ENCODE measurements at regions not wholly inside any gene's neighbourhood (a gene's known extent, or its start where the extent isn't known, plus 50 kb on each side); places are given as distances from the start of the nearest gene placed in this dataset.

- no peak for TF ChIP-seq EZH2 (IDR thresholded peaks at IDR 0.05; ENCODE audit: borderline replicate concordance, insufficient read depth, low read depth, low read length, poor library complexity, severe bottlenecking)
- no peak for TF ChIP-seq CTCF (IDR thresholded peaks at IDR 0.05)
- peaks cover 0 to 6% (median 0%) of the 10 kb centered on the region in 3 donors for H3K9me3 ChIP-seq (ENCODE audit: control extremely low read depth in 1 of 3, control insufficient read depth in 2 of 3, insufficient read depth in 1 of 3, low read length in 2 of 3)
- no peak overlapping the region for H2AFZ ChIP-seq (ENCODE audit: insufficient read depth, low read depth, low read length, poor library complexity, severe bottlenecking)
- no peaks in the 10 kb centered on the region for H3K4me1 ChIP-seq (ENCODE audit: control insufficient read depth in 2 of 2, insufficient read depth in 2 of 2, low read length in 2 of 2)
- Mint-ChIP-seq H3K4me3 (no peak overlapping the region), H3K4me1 (no peaks in the 10 kb centered on the region), H3K27ac (no peak overlapping the region), H3K9me3 (ENCODE audit: insufficient read depth) (no peaks in the 10 kb centered on the region), H3K27me3 (peaks cover 13% of the 10 kb centered on the region)
- ChIA-PET POLR2A (no interaction called here), CTCF (no interaction called here)
- DNase-seq (no peak), ATAC-seq (ENCODE audit: low read depth) (no peak)
- H3K9ac ChIP-seq (ENCODE audit: low read length): no peak overlapping the region
- 97% methylated on average over 14 of the region's 16 CpGs for WGBS (ENCODE audit: insufficient coverage)
- no peak overlapping the region for H3K27ac ChIP-seq (ENCODE audit: low read length in 2 of 2)
- H4K20me1 ChIP-seq (ENCODE audit: control insufficient read depth, insufficient read depth, low read length, poor library complexity, severe bottlenecking): no peaks in the 10 kb centered on the region
- H3K4me2 ChIP-seq (replicated peaks; ENCODE audit: low read depth, low read length, poor library complexity, severe bottlenecking): no peak overlapping the region
- no peak overlapping the region for H3K4me3 ChIP-seq (ENCODE audit: control extremely low read depth in 1 of 5, extremely low read depth in 1 of 5, insufficient read depth in 1 of 5, low read depth in 2 of 5, low read length in 4 of 5)
- H3K79me2 ChIP-seq (ENCODE audit: control insufficient read depth, insufficient read depth, low read length): no peaks in the 10 kb centered on the region
- no peaks in the 10 kb centered on the region for H3K36me3 ChIP-seq (replicated peaks in 1 of 2; ENCODE audit: control extremely low read depth in 1 of 2, control insufficient read depth in 1 of 2, extremely low read depth in 1 of 2, insufficient read depth in 2 of 2, low read length in 1 of 2)
- H3K27me3 ChIP-seq (replicated peaks in 1 of 4; ENCODE audit: control extremely low read depth in 1 of 4, control insufficient read depth in 3 of 4, insufficient read depth in 4 of 4, low read length in 3 of 4): no peaks in the 10 kb centered on the region
- intact Hi-C loops (cut with micrococcal nuclease): no loop called here
Observed at GRCh38 chr15:100710744-100711515, 108.5 kb downstream of the ASB7 start.

GRCh38 chr15:100711516-100712021 is 109.2 kb downstream of the ASB7 start:
- ChIA-PET CTCF (no interaction called here), POLR2A (no interaction called here)
- Histone ChIP-seq H3K4me3 (ENCODE audit: control extremely low read depth in 1 of 5, extremely low read depth in 1 of 5, insufficient read depth in 1 of 5, low read depth in 2 of 5, low read length in 4 of 5) (no peak overlapping the region), H3K36me3 (replicated peaks in 1 of 2; ENCODE audit: control extremely low read depth in 1 of 2, control insufficient read depth in 1 of 2, extremely low read depth in 1 of 2, insufficient read depth in 2 of 2, low read length in 1 of 2) (no peaks in the 10 kb centered on the region), H3K27me3 (replicated peaks in 1 of 4; ENCODE audit: control extremely low read depth in 1 of 4, control insufficient read depth in 3 of 4, insufficient read depth in 4 of 4, low read length in 3 of 4) (no peaks in the 10 kb centered on the region), H3K27ac (ENCODE audit: low read length in 2 of 2) (no peak overlapping the region), H2AFZ (ENCODE audit: insufficient read depth, low read depth, low read length, poor library complexity, severe bottlenecking) (no peak overlapping the region), H3K4me2 (replicated peaks; ENCODE audit: low read depth, low read length, poor library complexity, severe bottlenecking) (no peak overlapping the region), H3K9me3 (ENCODE audit: control extremely low read depth in 1 of 3, control insufficient read depth in 2 of 3, insufficient read depth in 1 of 3, low read length in 2 of 3) (peaks cover 0 to 4% (median 0%) of the 10 kb centered on the region in 3 donors), H3K79me2 (ENCODE audit: control insufficient read depth, insufficient read depth, low read length) (no peaks in the 10 kb centered on the region), H4K20me1 (ENCODE audit: control insufficient read depth, insufficient read depth, low read length, poor library complexity, severe bottlenecking) (no peaks in the 10 kb centered on the region), H3K4me1 (ENCODE audit: control insufficient read depth in 2 of 2, insufficient read depth in 2 of 2, low read length in 2 of 2) (no peaks in the 10 kb centered on the region), H3K9ac (ENCODE audit: low read length) (no peak overlapping the region)
- Mint-ChIP-seq H3K9me3 (ENCODE audit: insufficient read depth) (no peaks in the 10 kb centered on the region), H3K4me1 (no peaks in the 10 kb centered on the region), H3K4me3 (no peak overlapping the region), H3K27ac (no peak overlapping the region), H3K27me3 (peaks cover 13% of the 10 kb centered on the region)
- intact Hi-C loops (cut with micrococcal nuclease): no loop called here
- WGBS (ENCODE audit: insufficient coverage): 57% methylated on average over 5 of the region's 9 CpGs
- DNase-seq (no peak), ATAC-seq (ENCODE audit: low read depth) (no peak)
- TF ChIP-seq CTCF (IDR thresholded peaks at IDR 0.05) (no peak), EZH2 (IDR thresholded peaks at IDR 0.05; ENCODE audit: borderline replicate concordance, insufficient read depth, low read depth, low read length, poor library complexity, severe bottlenecking) (no peak)
